Ishikawa (cell line): ENCODE measurements at regions not wholly inside any gene's neighbourhood (a gene's known extent, or its start where the extent isn't known, plus 50 kb on each side); places are given as distances from the start of the nearest gene placed in this dataset.

Experiments
- CEBPB ChIP-seq: IDR thresholded peaks from 2 replicates; pipeline ENCODE4 v1.6.1; 2012
- CREB1 ChIP-seq: IDR thresholded peaks from 2 replicates; pipeline ENCODE4 v1.6.1; 2012; ENCODE audit warnings: low read depth
- EGR1 ChIP-seq: IDR thresholded peaks from 2 replicates; pipeline ENCODE4 v1.6.1; 2012
- EP300 ChIP-seq: IDR thresholded peaks from 2 replicates; pipeline ENCODE4 v1.6.1; 2012; ENCODE audit warnings: borderline replicate concordance
- FOXM1 ChIP-seq: IDR thresholded peaks from 2 replicates; pipeline ENCODE4 v1.6.1; 2012; ENCODE audit warnings: low read depth, borderline replicate concordance
- MAX ChIP-seq: IDR thresholded peaks from 2 replicates; pipeline ENCODE4 v1.6.1; 2012
- NFIC ChIP-seq: IDR thresholded peaks from 2 replicates; pipeline ENCODE4 v1.6.1; 2012
- RAD21 ChIP-seq: IDR thresholded peaks from 2 replicates; pipeline ENCODE4 v1.6.1; 2012; ENCODE audit warnings: low read depth
- TAF1 ChIP-seq: IDR thresholded peaks from 2 replicates; pipeline ENCODE4 v1.6.1; 2012; ENCODE audit warnings: low read depth, mild to moderate bottlenecking
- TCF12 ChIP-seq: IDR thresholded peaks from 2 replicates; pipeline ENCODE4 v1.6.1; 2012; ENCODE audit warnings: low read depth
- TEAD4 ChIP-seq: IDR thresholded peaks from 2 replicates; pipeline ENCODE4 v1.6.1; 2012
- USF1 ChIP-seq: IDR thresholded peaks from 2 replicates; pipeline ENCODE4 v1.6.1; 2012
- YY1 ChIP-seq: IDR thresholded peaks from 2 replicates; pipeline ENCODE4 v1.6.1; 2012; ENCODE audit warnings: low read depth
- ZBTB7A ChIP-seq: IDR thresholded peaks from 2 replicates; pipeline ENCODE4 v1.6.1; 2012; ENCODE audit warnings: low read depth
- TF ChIP-seq, protein P1 (sequence below): IDR thresholded peaks from 2 replicates; pipeline ENCODE4 v1.6.1; 2012; ENCODE audit warnings: low read depth, mild to moderate bottlenecking

GRCh38 chr2:155810411-155810810 is 522.1 kb downstream of the NR4A2 start:
- TF ChIP-seq MAX (no peak), USF1 (no peak), TAF1 (no peak), EGR1 (no peak), CEBPB (no peak), RAD21 (no peak), TCF12 (no peak), CREB1 (no peak), ZBTB7A (no peak), FOXM1 (no peak)
- TF ChIP-seq, protein P1, sequence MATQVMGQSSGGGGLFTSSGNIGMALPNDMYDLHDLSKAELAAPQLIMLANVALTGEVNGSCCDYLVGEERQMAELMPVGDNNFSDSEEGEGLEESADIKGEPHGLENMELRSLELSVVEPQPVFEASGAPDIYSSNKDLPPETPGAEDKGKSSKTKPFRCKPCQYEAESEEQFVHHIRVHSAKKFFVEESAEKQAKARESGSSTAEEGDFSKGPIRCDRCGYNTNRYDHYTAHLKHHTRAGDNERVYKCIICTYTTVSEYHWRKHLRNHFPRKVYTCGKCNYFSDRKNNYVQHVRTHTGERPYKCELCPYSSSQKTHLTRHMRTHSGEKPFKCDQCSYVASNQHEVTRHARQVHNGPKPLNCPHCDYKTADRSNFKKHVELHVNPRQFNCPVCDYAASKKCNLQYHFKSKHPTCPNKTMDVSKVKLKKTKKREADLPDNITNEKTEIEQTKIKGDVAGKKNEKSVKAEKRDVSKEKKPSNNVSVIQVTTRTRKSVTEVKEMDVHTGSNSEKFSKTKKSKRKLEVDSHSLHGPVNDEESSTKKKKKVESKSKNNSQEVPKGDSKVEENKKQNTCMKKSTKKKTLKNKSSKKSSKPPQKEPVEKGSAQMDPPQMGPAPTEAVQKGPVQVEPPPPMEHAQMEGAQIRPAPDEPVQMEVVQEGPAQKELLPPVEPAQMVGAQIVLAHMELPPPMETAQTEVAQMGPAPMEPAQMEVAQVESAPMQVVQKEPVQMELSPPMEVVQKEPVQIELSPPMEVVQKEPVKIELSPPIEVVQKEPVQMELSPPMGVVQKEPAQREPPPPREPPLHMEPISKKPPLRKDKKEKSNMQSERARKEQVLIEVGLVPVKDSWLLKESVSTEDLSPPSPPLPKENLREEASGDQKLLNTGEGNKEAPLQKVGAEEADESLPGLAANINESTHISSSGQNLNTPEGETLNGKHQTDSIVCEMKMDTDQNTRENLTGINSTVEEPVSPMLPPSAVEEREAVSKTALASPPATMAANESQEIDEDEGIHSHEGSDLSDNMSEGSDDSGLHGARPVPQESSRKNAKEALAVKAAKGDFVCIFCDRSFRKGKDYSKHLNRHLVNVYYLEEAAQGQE = no peak

GRCh38 chr2:155802888-155803287 is 529.6 kb downstream of the NR4A2 start:
- TF ChIP-seq TEAD4 (no peak), YY1 (no peak), EP300 (no peak), MAX (no peak), FOXM1 (no peak), TCF12 (no peak), RAD21 (no peak), CEBPB (no peak), ZBTB7A (no peak), EGR1 (no peak), USF1 (no peak), CREB1 (no peak), TAF1 (no peak), NFIC (no peak)
- TF ChIP-seq, protein P1 = no peak

DNA sequence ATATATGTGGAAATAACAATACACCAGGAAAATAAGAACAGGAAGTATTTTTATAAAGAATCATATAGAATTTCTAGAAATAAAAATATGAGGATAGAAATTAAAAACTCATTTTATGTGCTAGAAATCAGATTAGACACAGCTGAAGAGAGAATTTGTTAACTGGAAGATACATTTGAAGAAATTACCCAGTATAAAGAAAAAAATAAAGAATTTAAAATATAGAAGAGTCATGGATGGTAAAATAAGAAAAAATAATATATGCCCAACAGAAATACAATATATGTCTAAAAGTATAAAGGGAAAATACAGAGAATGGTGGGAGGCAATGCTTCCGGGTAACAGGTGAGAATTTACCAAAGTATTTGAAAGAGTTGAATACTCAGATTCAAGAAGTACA is 539.9 kb downstream of the NR4A2 start:
- TF ChIP-seq TCF12 = no peak
- TF ChIP-seq ZBTB7A = no peak
- TF ChIP-seq CEBPB = no peak

DNA sequence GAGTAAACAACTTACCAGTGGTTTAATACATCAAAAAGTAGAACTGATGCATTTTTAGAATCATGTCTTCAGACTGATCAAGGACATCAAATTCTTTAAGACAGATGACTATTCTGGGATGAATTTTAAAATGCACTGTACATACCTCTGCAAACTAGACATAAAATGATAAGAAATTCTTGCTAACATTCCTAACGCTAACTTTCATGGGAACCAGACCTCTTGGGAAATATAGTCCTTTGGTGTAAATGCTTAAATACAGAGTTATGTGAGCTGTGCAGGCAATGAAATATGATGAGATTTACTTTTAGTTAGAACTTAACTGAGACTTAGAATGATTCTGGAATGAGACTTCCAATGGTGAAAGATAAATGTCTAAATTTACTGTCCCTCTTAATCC is 562.0 kb downstream of the NR4A2 start:
- TF ChIP-seq, protein P1 = no peak

- TF ChIP-seq TCF12 (no peak), YY1 (no peak), ZBTB7A (no peak), TEAD4 (no peak), EGR1 (no peak), USF1 (no peak), RAD21 (no peak)
Observed at GRCh38 chr2:155766342-155767115, 566.0 kb downstream of the NR4A2 start.
